NCI-H82 (cell line): ENCODE measurements at regions not wholly inside any gene's neighbourhood (a gene's known extent, or its start where the extent isn't known, plus 50 kb on each side); places are given as distances from the start of the nearest gene placed in this dataset.

ENCODE experiments used
- DNase-seq: peaks from one replicate; lab custom pipeline; 2025; lab: John Stamatoyannopoulos, UW

DNA sequence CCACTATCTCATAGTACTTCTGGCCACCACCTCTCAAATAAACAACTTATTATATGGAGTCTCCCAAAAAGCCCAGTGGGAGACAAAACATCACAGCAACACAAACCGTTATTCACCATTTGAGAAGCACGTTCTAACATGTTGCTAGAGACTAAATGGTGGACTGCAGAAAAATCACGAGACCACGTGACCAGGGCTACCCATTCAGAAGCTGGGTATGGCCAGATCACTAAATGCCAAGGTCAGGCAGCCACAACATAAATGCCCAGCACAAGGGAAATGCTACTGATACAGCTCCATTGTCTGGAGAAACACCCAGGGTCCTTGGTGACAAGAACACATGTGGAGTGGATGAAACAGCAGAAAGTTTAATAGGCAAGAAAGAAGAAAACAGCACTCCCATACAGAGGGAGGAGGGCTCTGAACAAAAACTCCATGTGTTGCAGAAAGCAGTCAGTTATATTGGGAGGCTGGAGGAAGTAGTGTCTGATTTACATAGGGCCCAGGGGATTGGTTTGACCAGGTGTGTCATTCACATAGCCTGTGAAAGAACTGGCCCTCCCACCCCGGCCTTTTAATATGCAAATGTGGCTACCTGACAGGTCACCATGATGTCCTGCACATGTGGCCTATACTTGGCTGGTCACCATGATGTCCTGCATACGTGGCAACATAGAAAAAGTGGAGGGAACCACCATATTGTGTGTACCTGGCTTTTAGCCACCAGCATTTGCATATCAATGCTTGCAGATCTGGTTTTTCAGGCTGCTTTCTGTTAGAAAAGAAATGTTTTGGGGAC lies 97.2 kb downstream of the TRIM36 start:
- DNase-seq: no peak

DNA sequence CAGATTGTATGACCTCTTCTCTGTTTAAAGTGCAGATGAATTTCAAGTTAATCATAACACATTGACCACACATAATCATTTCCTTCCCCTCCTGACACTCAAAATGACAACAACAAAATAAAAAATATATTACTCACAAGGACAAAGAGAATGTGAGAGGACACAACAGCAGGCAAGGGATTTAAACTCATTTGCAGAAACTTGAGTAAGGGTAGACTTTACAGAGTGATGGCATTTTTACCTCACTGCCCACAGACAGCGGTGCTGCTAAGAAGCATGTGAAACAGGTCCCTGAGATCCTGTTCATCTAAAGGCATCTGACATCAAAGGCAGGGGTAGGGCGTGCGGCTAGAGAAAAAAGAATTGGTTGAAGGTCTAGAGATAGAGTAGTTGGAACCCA lies 99.0 kb downstream of the TRIM36 start:
- DNase-seq: no peak

GRCh38 chr5:115069087-115069968 lies 100.4 kb downstream of the TRIM36 start:
- peak; percentile 39 for DNase-seq

GRCh38 chr5:115068239-115069086 lies 101.2 kb downstream of the TRIM36 start:
- DNase-seq: no peak

- no peak for DNase-seq
Observed at GRCh38 chr5:115064380-115064779, 105.3 kb downstream of the TRIM36 start.

- DNase-seq: no peak
Observed at GRCh38 chr5:115054387-115054951, 115.2 kb downstream of the TRIM36 start.

DNA sequence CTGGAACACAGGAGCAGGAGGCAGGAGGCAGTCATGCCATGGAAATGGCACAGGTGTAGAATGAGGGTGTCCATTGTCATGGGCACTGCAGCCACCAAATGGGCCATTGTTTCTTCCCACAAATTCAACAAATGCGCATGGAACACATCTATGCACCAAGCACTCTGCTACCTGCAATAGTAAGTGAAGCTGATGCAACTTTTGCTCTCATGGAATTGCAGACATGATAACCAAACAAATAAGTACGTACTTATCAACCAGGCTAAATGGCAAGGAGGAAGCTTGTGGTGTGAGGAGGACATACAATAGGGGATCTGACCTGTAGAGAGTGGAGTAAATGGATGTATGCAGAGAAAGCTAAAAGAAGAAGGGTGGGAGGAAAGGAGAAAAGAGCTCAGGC lies 116.8 kb downstream of the TRIM36 start:
- no peak for DNase-seq

DNA sequence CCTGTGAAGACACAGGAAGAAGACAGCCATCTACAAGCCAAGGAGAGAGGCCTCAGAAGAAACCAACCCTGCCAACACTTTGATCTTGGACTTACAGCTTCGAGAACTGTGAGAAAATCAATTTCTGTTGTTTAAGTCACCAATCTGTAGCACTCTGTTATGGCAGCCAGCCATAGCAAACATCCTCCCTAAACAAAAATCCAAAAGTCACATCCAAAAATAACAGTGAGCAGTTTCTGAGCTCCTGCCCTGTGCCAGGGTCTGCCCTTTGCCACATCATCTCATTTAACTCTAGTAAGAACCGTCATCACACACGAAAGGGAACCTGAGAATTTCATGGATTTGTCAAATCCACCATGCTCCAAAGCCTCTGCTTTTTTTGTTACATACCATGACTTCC lies 118.8 kb downstream of the TRIM36 start:
- no peak for DNase-seq

DNA sequence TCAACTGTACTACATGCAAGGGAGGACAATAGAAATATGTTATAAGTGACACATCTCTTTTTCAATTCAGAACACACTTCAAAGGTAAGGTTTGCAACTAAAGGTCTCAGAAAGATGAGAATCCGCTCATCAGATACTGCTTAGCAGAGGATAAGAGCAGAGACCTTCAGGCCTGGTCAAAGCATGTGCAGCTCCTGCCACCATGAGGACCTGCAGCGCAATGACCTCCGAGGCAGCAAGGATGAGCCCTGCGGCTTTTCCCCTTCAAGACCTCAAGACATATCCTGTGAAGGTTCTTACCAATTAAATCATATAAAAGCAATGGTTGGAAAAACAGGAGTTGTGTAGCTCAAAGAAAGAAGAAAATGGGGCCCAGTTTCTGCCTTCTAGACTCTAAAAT lies 135.8 kb downstream of the TRIM36 start:
- DNase-seq: peak; percentile 30

GRCh38 chr5:115028557-115028956 lies 141.2 kb downstream of the TRIM36 start:
- no peak for DNase-seq

DNA sequence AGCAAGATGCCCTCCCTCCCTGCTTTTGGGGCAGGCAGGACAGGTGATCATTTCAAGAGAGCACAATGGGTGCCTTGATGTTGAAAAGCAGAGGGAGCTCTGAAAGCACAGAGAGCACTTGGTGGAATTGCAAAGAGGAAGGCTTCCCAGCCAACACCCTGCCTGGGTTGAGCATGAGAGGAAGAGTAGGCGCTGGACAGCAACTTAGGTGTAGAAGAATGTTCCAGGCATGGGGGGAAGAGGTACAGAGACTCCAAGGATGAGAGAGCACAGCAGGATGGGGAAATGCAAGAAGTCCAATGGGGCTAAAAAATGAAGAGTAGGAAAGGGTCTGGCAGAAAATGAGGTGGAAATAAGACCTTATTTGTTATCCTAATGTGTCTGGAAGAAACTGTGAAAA lies 144.8 kb downstream of the TRIM36 start:
- no peak for DNase-seq

GRCh38 chr5:115022303-115022702 lies 147.4 kb downstream of the TRIM36 start:
- no peak for DNase-seq

DNA sequence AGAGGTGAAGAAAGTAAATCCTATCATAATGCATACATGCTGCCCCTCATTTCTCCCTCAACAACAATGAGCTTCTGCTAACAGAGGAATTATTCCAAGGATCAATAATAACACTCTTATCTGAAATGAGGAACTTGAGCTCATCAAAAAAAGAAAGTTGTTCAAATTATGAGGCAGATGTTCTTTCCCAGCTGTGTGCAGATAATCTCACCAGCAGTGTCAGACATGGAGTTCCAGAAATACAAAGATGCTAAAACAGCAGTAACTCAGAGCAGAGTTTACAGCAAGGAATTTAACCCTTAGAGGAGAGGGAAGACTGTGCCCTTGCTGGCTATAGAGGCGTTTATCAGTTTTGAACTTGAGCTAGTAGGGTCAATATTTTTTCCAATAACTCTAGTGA lies 153.1 kb downstream of the TRIM36 start:
- DNase-seq: no peak

DNA sequence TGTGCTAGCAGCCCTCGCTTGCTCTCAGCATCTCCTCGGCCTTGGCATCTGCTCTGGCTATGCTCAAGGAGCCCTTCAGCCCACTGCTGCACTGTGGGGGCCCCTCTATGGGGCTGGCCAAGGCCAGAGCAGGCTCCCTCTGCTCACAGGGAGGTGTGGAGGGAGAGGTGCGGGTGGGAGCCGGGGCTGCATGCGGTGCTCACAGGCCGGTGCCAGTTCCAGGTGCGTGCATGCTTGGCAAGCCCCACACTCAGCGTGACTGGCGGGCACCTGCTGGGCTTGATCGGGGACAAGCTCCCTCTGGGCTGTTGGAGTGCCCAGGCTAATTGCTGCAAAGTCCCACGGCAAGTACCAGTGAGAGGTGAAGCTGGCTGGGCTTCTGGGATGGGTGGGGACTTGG lies 170.5 kb downstream of the TRIM36 start:
- no peak for DNase-seq

DNA sequence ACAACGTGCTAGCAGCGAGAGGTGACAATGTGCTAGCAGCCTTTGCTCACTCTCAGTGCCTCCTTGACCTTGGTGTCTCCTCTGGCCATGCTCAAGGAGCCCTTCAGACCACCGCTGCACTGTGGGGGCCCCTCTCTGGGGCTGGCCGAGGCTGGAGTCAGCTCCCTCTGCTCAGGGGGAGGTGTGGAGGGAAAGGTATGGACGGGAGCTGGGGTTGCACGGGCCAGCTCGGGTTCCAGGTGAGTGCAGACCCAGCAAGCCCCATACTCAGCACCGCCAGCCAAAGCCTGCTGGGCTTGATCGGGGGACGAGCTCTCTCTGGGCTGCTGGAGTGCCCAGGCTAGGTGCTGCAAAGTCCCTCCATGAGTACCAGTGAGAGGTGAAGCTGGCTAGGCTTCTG lies 180.2 kb downstream of the TRIM36 start:
- DNase-seq: no peak

GRCh38 chr5:114988096-114988495 lies 181.6 kb downstream of the TRIM36 start:
- no peak for DNase-seq

- DNase-seq: no peak
Observed at GRCh38 chr5:114984796-114985195, 184.9 kb downstream of the TRIM36 start.

DNA sequence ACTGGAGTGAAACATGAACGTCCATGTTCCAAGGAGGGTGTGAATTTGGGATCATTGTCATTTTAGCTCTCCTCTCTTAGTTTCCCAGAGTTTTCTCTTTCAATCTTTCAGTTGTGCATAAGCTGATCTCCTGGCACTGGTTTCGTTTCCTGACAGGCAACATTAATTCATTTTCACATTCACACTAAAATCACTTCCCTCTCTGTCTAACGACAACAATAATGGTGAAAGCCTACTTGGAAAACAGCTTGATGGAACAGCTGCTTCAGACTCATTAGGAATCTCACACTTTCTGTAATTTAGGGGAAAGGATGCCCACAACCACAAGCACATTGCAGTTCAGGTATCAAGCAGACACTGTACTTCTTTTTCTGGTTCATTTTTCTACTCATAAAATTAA lies 188.6 kb downstream of the TRIM36 start:
- no peak for DNase-seq

- no peak for DNase-seq
Observed at GRCh38 chr5:114977979-114978573, 191.6 kb downstream of the TRIM36 start.

DNA sequence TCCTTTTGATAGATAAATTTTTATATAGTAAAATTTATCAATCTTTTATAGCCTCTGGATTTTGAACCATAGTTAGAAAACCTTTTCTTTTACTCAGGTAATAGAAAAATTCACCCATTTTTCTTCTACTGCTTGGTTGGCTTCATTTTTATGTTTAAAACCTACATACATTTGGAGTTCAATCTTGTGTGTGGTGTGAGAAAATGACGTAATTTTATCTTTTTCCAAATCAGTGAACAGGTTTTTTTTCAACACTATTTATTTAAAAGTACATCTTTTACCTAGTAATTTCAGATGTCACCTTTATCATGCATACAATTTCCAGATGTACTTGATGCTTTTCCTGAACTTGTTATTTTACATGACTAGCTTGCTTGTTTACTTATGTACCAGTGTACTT lies 200.2 kb downstream of the TRIM36 start:
- DNase-seq: no peak

GRCh38 chr5:114957384-114957783 lies 212.3 kb downstream of the TRIM36 start:
- no peak for DNase-seq

DNA sequence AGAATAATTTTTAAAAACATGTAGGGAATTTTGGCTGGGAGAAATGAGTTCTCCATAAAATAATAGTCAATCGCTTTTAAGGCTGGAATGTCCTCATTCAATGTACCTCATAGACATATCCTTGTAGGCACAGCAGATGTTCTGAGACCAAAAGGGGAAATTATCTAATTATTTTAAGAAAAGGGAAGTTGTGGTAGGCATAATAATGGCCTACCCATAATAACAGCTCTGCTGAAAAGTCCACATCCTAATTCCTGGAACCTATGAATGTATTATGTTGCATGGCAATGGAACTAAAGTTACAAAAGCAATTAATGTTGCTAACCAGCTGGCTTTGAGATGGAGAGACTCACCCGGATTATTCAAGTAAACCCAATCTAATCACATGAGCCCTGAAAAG lies 216.1 kb downstream of the TRIM36 start:
- no peak for DNase-seq
